Parathyroid adenoma (tissue), 2 donors: ENCODE measurements at regions not wholly inside any gene's neighbourhood (a gene's known extent, or its start where the extent isn't known, plus 50 kb on each side); places are given as distances from the start of the nearest gene placed in this dataset.

ENCODE experiments used
- H2AFZ ChIP-seq: fragments of 300-600 bp; sonication (generic); one replicate; pipeline ENCODE4 v1.7.0; 2017; ENCODE audit warnings: antibody characterized with exemption, mild to moderate bottlenecking
- H3K27ac ChIP-seq: fragments of 300-600 bp; sonication (generic); one replicate; pipeline ENCODE4 v1.7.0; 2017
- H3K27me3 ChIP-seq: fragments of 300-600 bp; sonication (generic); one replicate; pipeline ENCODE4 v1.7.0; 2017; ENCODE audit warnings: low read length; ENCODE audit not compliant: control insufficient read depth, insufficient read depth
- H3K36me3 ChIP-seq: fragments of 300-600 bp; sonication (generic); one replicate; pipeline ENCODE4 v1.7.0; 2017; ENCODE audit warnings: low read length; ENCODE audit not compliant: control insufficient read depth, insufficient read depth
- H3K4me1 ChIP-seq: fragments of 300-600 bp; sonication (generic); one replicate; pipeline ENCODE4 v1.7.0; 2017; ENCODE audit warnings: control low read depth
- H3K4me2 ChIP-seq: fragments of 300-600 bp; sonication (generic); one replicate; pipeline ENCODE4 v1.7.0; 2017; ENCODE audit warnings: low read length
- H3K4me3 ChIP-seq: fragments of 300-600 bp; sonication (generic); one replicate; pipeline ENCODE4 v1.7.0; 2017; ENCODE audit warnings: low read depth, low read length
- H3K79me2 ChIP-seq: fragments of 300-600 bp; sonication (generic); one replicate; pipeline ENCODE4 v1.7.0; 2017; ENCODE audit warnings: control low read depth
- H3K9ac ChIP-seq: fragments of 300-600 bp; sonication (generic); one replicate; pipeline ENCODE4 v1.7.0; 2017; ENCODE audit warnings: mild to moderate bottlenecking
- H3K9me3 ChIP-seq: fragments of 300-600 bp; sonication (generic); one replicate; pipeline ENCODE4 v1.7.0; 2017; ENCODE audit warnings: low read length; ENCODE audit not compliant: control insufficient read depth
- CTCF ChIP-seq: fragments of 300-600 bp; sonication (generic); IDR thresholded peaks from one replicate; pipeline ENCODE4 v1.7.0; 2017; ENCODE audit warnings: antibody characterized with exemption, mild to moderate bottlenecking
- donor health status: primary hyperparathyroidism.

GRCh38 chr4:120005527-120005926 lies 61.1 kb downstream of the MAD2L1 start:
- H3K36me3 ChIP-seq, result no peaks in the 10 kb centered on the region
- no peak overlapping the region for H3K4me3 ChIP-seq
- no peaks in the 10 kb centered on the region for H3K9me3 ChIP-seq
- no peaks in the 10 kb centered on the region for H3K27me3 ChIP-seq
- no peak overlapping the region for H3K9ac ChIP-seq
- H3K4me2 ChIP-seq, result no peak overlapping the region
- TF ChIP-seq CTCF, result no peak
- no peaks in the 10 kb centered on the region for H3K4me1 ChIP-seq
- no peak overlapping the region for H2AFZ ChIP-seq
- H3K79me2 ChIP-seq, result no peaks in the 10 kb centered on the region
- H3K27ac ChIP-seq, result no peak overlapping the region

DNA sequence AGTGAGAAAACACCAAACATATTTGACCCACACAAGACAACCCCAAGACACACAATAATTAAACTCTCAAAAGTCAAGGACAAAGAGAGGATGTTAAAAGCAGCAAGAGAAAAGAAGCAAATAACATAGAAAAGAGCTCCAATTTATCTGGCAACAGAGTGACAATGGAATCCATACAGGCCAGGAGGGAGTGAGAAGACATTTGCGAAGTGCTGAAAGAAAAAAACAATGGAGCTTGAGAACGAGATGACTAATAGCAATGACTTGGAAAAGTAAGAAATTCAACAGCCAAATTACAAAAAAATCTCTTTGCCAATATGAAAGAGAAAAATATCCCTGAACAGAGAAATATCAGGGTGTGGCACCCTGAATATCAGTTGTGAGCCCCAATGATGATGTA lies 61.6 kb downstream of the MAD2L1 start:
- H3K9me3 ChIP-seq, result no peaks in the 10 kb centered on the region
- no peak overlapping the region for H3K4me3 ChIP-seq
- TF ChIP-seq CTCF, result no peak
- H3K79me2 ChIP-seq, result no peaks in the 10 kb centered on the region
- H2AFZ ChIP-seq, result no peak overlapping the region
- no peak overlapping the region for H3K9ac ChIP-seq
- no peaks in the 10 kb centered on the region for H3K4me1 ChIP-seq
- H3K4me2 ChIP-seq, result no peak overlapping the region
- no peaks in the 10 kb centered on the region for H3K27me3 ChIP-seq
- no peak overlapping the region for H3K27ac ChIP-seq
- H3K36me3 ChIP-seq, result no peaks in the 10 kb centered on the region

DNA sequence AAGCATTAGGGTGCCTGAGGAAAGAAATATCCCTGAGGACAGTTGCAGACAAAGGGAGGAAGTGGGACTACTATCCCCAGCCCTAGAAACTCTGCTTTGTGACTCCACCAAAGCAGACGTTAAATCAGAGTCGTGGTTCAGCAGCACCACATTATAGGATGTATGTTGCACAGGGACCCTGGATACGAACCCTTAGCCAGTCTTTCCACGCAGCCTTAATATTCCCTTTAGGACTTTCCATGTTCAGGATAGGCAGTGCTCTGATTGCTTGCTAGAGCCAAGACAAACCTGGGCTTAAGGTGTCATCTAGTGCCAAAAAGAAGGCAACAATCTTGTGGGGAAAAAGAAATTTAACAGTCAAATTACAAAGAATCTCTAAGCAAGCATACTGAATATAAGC lies 62.6 kb downstream of the MAD2L1 start:
- Histone ChIP-seq H3K9me3 (no peaks in the 10 kb centered on the region), H3K4me2 (no peak overlapping the region), H3K79me2 (no peaks in the 10 kb centered on the region), H3K27me3 (no peaks in the 10 kb centered on the region), H3K4me3 (no peak overlapping the region), H3K27ac (no peak overlapping the region), H3K36me3 (no peaks in the 10 kb centered on the region), H2AFZ (no peak overlapping the region), H3K9ac (no peak overlapping the region), H3K4me1 (no peaks in the 10 kb centered on the region)
- TF ChIP-seq CTCF, result no peak

DNA sequence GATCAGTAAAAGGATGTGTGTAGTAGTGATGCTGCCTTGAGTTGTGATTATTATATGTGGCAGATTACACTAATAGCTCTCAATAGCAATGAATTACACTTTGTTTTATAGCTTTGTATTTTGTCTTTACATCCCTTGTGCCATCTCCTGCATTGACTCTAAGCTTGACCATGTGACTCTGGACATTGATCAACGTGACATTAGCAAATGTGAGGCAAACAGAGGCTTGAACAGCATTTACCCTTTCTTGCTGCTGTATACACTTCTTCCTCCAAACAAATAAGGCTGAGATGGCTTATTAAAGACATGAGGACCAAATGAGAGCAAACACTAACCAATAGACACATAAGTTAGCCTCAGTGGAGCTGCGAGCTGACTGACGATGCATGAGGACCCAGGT lies 63.5 kb downstream of the MAD2L1 start:
- Histone ChIP-seq H3K4me3 (no peak overlapping the region), H3K4me2 (no peak overlapping the region), H3K36me3 (no peaks in the 10 kb centered on the region), H3K79me2 (no peaks in the 10 kb centered on the region), H3K27ac (no peak overlapping the region), H3K27me3 (no peaks in the 10 kb centered on the region), H2AFZ (no peak overlapping the region), H3K4me1 (no peaks in the 10 kb centered on the region), H3K9me3 (no peaks in the 10 kb centered on the region), H3K9ac (no peak overlapping the region)
- TF ChIP-seq CTCF, result no peak

- Histone ChIP-seq H2AFZ (no peak overlapping the region), H3K36me3 (no peaks in the 10 kb centered on the region), H3K9ac (no peak overlapping the region), H3K27me3 (no peaks in the 10 kb centered on the region), H3K4me3 (no peak overlapping the region), H3K4me2 (no peak overlapping the region), H3K79me2 (no peaks in the 10 kb centered on the region), H3K27ac (no peak overlapping the region), H3K4me1 (no peaks in the 10 kb centered on the region), H3K9me3 (no peaks in the 10 kb centered on the region)
- TF ChIP-seq CTCF, result no peak
Measured at GRCh38 chr4:120001850-120002249, 64.8 kb downstream of the MAD2L1 start.
